Neural cell (in vitro differentiated cells): ENCODE measurements at regions not wholly inside any gene's neighbourhood (a gene's known extent, or its start where the extent isn't known, plus 50 kb on each side); places are given as distances from the start of the nearest gene placed in this dataset.

Experiments
- small RNA-seq, 3 experiments: library from RNA; depleted of rRNA; stranded (forward); fragments of <200 nt; gene quantifications; one replicate each; pipeline ENCODE3, GENCODE V24; 2012

Small RNA genes lying in the stretch of these regions (small RNA-seq; reads per million reads assigned to genes)
- 0 reads per million in 3 experiments for gene MIR4472-2
